Fibroblast of lung (primary cell): ENCODE measurements at regions not wholly inside any gene's neighbourhood (a gene's known extent, or its start where the extent isn't known, plus 50 kb on each side); places are given as distances from the start of the nearest gene placed in this dataset.

ENCODE experiments used
- CTCF ChIP-seq, 2 donors: IDR thresholded peaks in 1 of 2; conservative IDR thresholded peaks in 1 of 2; 1 replicate in 1 of 2; 2 replicates in 1 of 2; pipeline ENCODE4 v1.5.1; 2011 to 2012; ENCODE audit warnings: low read length in 2 of 2, control low read depth in 1 of 2, inconsistent platforms in 1 of 2, low read depth in 1 of 2, mild to moderate bottlenecking in 1 of 2
- EZH2 ChIP-seq: IDR thresholded peaks from 2 replicates; pipeline ENCODE4 v1.5.1; 2012; ENCODE audit warnings: low read length, control low read depth, mild to moderate bottlenecking; ENCODE audit errors: missing control alignments

GRCh38 chr3:24043985-24044384 lies 98.9 kb downstream of the NR1D2 start:
- TF ChIP-seq CTCF (conservative IDR thresholded peaks at IDR 0.05 in 1 of 2, IDR thresholded peaks at IDR 0.05 in 1 of 2; ENCODE audit: low read depth in 1 of 2, low read length in 2 of 2) (no peak), EZH2 (no peak)
